Mesodermal cell (in vitro differentiated cells): ENCODE measurements at regions not wholly inside any gene's neighbourhood (a gene's known extent, or its start where the extent isn't known, plus 50 kb on each side); places are given as distances from the start of the nearest gene placed in this dataset.

Experiments
- H3K27ac ChIP-seq: 2 replicates; pipeline ENCODE4 v1.7.0; 2013; ENCODE audit warnings: mild to moderate bottlenecking, low read depth, low read length, moderate library complexity; ENCODE audit not compliant: severe bottlenecking
- H3K36me3 ChIP-seq: 2 replicates; pipeline ENCODE4 v1.7.1; 2013; ENCODE audit warnings: mild to moderate bottlenecking, low read length, moderate library complexity; ENCODE audit not compliant: control insufficient read depth, insufficient read depth
- H3K4me1 ChIP-seq: one replicate; pipeline ENCODE4 v1.7.1; 2013; ENCODE audit warnings: mild to moderate bottlenecking, low read length; ENCODE audit not compliant: insufficient read depth, control insufficient read depth, poor library complexity, severe bottlenecking
- H3K4me3 ChIP-seq: 2 replicates; pipeline ENCODE4 v1.7.0; 2013; ENCODE audit warnings: low read length, control low read depth, mild to moderate bottlenecking; ENCODE audit not compliant: insufficient read depth, poor library complexity, severe bottlenecking; ENCODE audit errors: extremely low read depth
- H3K9me3 ChIP-seq: 2 replicates; pipeline ENCODE4 v1.7.1; 2013; ENCODE audit warnings: mild to moderate bottlenecking, low read length, moderate library complexity; ENCODE audit not compliant: control insufficient read depth
- WGBS, 2 experiments: methylation state at CpG; one replicate each; pipeline ENCODE4 v1.1.5; 2013; ENCODE audit warnings: missing lambda C conversion rate in 2 of 2; ENCODE audit not compliant: insufficient coverage in 2 of 2; 5-methylcytosine and 5-hydroxymethylcytosine counted together

DNA sequence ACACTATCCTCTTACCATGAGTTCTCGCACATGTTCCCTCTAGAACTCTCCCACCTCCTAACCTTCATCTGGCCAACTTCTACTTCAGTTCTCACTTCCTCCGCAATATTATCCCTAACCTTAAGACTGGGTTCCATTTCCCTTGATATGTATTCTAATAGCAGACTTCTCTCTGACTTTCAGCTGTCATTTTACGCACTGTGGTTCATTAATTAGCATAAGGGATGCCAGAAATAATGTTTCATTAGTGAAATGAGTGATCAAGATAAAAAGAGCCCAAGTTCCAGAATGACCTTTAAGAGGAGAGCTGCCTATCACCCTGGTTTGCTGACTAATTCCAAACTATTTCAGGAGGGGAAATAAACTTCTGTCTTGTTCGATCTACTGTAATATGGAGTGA, 108.6 kb upstream of the CCDC150 start:
- H3K27ac ChIP-seq: no peak overlapping the region
- H3K9me3 ChIP-seq: no peaks in the 10 kb centered on the region
- no peak overlapping the region for H3K4me3 ChIP-seq
- no peaks in the 10 kb centered on the region for H3K36me3 ChIP-seq
- no peaks in the 10 kb centered on the region for H3K4me1 ChIP-seq
- WGBS, 2 experiments: 95 to 96% methylated on average over 2 to 3 of the region's 4 CpGs

DNA sequence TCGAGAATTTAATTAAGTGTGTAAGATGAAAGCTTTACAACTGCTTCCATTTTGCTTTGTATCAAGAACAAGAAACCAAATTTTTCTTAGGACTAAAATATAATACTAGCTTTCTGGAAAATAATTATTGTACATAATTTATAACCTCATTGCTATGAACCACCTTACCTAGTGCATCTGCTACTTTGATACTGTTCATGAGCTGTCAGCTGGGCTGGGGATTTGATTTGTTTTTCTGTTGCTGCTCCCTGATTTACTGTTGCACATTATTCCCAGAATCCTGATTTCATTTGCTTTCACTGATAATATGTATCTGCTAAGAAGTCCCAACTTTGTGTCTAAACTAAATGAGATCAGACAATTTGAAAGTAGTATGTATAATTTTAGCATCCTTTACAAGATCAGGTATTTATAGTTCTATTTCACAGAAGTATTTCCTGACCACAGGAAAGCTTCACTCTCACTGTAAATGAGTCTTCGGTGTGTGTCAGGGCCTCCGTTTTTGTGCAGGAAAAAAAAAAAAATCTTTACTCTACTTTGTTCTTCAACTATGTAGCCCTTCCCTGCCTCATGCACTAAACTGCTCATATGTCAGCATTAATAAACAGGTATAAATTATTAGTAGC, 105.6 kb upstream of the CCDC150 start:
- Histone ChIP-seq H3K4me3 (no peak overlapping the region), H3K4me1 (no peaks in the 10 kb centered on the region), H3K9me3 (no peaks in the 10 kb centered on the region), H3K27ac (no peak overlapping the region), H3K36me3 (no peaks in the 10 kb centered on the region)
- 100% methylated on average over 1 of the region's 3 CpGs; no CpG with 5 or more reads in 1 of the 2 experiments for WGBS, 2 experiments

DNA sequence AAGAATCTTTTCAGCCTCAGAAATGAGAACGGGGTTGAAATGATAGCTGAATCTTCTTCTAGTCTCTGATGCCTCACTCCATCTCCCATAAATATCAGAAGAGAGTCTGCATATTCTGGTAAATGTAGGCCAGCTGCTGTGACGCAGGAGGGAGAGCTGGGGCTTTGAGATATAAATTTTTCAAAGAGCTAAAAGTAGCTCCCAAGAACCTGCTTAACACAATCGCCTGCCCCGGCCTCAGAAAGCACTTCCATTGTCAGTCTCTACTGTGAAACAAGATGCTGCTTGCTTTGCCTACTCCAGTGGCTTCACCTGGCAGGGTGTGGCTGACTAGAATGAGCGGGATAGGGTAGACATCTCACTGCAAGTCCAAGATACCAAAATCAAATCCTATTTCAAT, 105.0 kb upstream of the CCDC150 start:
- no peak overlapping the region for H3K27ac ChIP-seq
- 93 to 100% methylated on average over 2 to 4 of the region's 5 CpGs for WGBS, 2 experiments
- no peaks in the 10 kb centered on the region for H3K36me3 ChIP-seq
- no peak overlapping the region for H3K4me3 ChIP-seq
- no peaks in the 10 kb centered on the region for H3K4me1 ChIP-seq
- H3K9me3 ChIP-seq: no peaks in the 10 kb centered on the region

DNA sequence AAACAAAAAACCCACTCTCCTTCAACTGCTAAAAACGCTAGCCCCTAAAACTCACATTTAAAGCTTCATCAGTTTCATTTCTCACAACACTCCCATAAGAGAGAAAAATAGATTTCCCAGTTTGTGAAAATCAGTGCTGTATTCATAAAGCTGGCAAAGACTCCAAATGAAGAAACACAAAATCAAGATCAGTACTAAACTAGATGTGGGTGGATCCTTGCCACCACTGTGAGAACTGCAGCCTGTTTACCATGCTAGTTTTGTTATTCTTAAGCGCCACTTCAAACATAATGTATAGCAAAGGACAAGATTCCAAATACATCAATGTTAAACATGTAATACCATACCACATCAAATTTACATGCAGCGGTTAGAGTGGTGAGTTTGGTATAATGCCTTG, 104.5 kb upstream of the CCDC150 start:
- Histone ChIP-seq H3K9me3 (no peaks in the 10 kb centered on the region), H3K27ac (no peak overlapping the region), H3K4me3 (no peak overlapping the region), H3K36me3 (no peaks in the 10 kb centered on the region), H3K4me1 (no peaks in the 10 kb centered on the region)
- 100% methylated on average over 1 of the region's 3 CpGs; no CpG with 5 or more reads in 1 of the 2 experiments for WGBS, 2 experiments

DNA sequence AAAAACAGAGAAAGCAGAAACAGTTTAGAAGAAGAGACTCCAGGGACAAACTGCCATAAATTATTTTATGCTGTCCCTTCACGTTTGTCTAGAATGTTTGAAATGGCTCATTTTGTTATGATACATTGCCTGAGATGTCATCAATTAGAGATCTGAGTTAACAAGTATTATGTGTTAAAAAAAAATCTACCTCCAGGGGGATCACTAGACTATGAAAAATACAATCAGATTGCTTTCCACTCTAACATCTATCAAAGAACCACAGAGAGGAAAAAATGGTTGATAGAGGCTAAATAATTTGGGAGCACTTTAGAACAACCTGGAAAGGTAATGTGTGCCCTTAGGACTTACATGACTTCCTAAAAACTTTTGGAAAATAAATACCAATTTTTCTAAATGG, 103.8 kb upstream of the CCDC150 start:
- Histone ChIP-seq H3K4me3 (no peak overlapping the region), H3K4me1 (no peaks in the 10 kb centered on the region), H3K9me3 (no peaks in the 10 kb centered on the region), H3K27ac (no peak overlapping the region), H3K36me3 (no peaks in the 10 kb centered on the region)
- no CpG with 5 or more reads among the region's 1 CpG for WGBS, 2 experiments

DNA sequence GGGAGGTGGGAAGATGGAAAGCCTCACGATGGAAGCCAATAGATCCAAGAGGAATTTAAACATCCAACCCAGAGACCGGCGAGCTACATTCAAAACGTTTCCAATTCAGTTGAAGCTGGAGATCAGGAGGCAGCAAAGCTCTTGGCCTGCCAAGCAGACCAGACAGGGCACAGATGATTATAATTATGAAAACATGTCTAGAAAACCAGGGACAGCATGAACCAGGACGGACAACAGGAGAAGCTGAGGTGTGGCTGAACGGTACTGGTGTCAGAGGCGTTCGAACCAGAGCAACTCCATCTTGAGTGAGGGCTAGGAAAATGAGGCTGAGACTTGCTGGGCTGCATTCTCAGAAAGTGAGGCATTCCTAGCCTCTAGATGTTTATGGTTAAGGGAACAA, 102.2 kb upstream of the CCDC150 start:
- Histone ChIP-seq H3K36me3 (no peaks in the 10 kb centered on the region), H3K4me1 (no peaks in the 10 kb centered on the region), H3K9me3 (no peaks in the 10 kb centered on the region), H3K4me3 (no peak overlapping the region), H3K27ac (no peak overlapping the region)
- WGBS, 2 experiments: 93 to 98% methylated on average over 5 to 8 of the region's 8 CpGs

DNA sequence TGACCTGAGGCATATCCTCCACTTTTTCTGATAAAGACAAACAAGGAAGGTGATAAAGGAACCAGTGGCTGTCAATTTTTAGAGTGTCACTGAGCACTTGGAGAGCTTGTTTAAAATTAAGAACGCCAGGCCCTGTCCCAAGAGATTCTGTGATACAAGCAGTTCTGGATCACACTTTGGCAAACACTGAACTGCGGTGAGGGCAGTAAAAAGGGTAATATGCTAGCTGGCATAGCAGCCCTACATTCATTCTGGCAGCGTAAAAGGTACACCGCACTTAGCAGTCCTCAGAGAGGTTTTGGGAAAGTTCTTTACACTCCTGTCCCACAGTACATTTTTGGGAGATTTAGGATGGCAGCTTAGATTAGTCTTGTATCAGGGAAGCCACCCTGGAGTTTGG, 101.3 kb upstream of the CCDC150 start:
- no peak overlapping the region for H3K4me3 ChIP-seq
- WGBS, 2 experiments: 94 to 100% methylated on average over 3 to 4 of the region's 4 CpGs
- no peaks in the 10 kb centered on the region for H3K4me1 ChIP-seq
- no peaks in the 10 kb centered on the region for H3K36me3 ChIP-seq
- no peak overlapping the region for H3K27ac ChIP-seq
- H3K9me3 ChIP-seq: no peaks in the 10 kb centered on the region

DNA sequence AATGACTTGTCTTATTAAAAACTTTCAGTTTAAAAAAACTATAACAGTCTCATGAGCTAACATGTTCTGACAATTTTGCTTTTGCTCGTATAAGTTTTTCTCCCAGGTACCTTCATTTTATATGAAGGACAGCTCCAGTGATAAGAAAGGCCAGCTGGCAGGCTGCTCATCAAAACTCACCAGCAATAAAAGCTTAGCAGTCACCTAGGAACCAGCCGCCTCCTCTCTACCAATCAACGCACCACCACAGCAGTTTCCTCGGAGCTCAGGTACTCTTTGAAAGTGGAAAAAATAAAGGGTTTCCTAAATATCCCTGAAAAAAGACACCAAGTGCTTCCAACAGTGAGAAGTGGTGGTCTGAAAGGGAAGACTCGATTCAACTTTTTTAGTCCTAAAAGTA, 100.9 kb upstream of the CCDC150 start:
- no peaks in the 10 kb centered on the region for H3K36me3 ChIP-seq
- H3K9me3 ChIP-seq: no peaks in the 10 kb centered on the region
- H3K27ac ChIP-seq: no peak overlapping the region
- WGBS, 2 experiments: 93 to 100% methylated on average over 1 to 2 of the region's 5 CpGs
- H3K4me1 ChIP-seq: no peaks in the 10 kb centered on the region
- no peak overlapping the region for H3K4me3 ChIP-seq

DNA sequence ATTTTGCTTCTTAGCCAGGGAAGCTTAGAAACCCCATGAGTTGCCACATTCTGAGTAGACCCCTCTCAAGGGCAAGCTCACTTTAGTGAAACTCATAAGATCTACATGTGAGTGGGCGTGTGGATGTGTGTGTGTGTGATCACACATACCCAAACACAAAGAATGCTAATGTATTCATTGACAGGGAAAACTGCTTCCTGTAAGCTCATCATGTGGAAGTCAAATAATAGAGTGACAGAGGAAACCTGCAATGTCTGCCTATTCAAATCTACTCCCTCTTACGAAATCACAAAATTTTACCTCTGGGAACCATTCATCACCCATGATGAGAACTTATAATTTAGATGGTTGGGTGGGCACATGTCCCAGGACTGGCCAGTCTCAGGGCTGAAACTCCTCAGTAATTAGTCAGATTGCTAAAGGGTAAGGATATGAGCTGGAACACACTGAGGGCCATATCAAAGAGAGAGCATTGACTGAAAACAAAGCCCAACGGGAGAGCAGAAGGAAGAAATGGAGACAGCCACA, 94.5 kb upstream of the CCDC150 start:
- WGBS, 2 experiments: no CpG with 5 or more reads among the region's 3 CpGs
- no peak overlapping the region for H3K27ac ChIP-seq

DNA sequence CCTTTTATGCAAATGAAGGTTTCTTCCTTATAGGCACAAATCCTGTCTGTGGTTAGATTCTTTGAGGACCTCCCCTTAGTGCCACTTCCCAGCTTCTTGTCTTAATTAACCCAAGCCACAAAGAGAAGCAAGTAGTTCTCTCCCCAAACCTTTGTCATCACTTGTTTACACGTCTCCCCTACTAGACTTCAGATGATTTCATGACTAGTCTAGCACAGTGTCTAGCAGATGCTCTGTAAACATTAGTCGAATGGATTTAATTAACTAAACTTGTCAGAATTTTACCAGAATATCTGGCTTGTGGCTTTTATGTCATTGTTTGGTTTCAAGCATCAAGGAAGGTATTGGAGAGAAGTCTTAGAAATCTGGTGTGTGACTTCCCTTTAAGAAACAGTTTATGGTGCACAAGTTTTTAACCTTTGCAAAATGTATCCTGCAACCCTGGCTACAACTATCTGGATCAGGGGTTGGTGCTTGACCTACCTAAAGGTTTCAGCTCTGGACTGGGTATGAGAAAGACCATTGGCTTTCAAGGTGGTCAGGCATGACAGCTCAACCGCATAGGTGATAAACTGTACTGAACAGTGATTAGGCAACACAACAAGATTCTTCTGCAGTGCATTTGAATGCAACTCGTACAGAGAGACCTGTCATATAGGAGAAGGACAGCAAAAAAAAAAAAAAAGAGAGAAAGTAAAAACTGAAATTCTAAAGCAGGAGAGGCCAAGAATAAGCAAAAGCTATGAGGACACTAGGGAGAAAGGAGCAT, 93.2 kb upstream of the CCDC150 start:
- Histone ChIP-seq H3K27ac (no peak overlapping the region), H3K9me3 (no peaks in the 10 kb centered on the region), H3K4me3 (no peak overlapping the region), H3K4me1 (no peaks in the 10 kb centered on the region), H3K36me3 (no peaks in the 10 kb centered on the region)
- WGBS, 2 experiments: 98 to 100% methylated on average over 3 to 4 of the region's 4 CpGs

More for the DNA sequence above, 94.5 kb upstream of the CCDC150 start:
- Histone ChIP-seq H3K9me3 (no peaks in the 10 kb centered on the region), H3K4me1 (no peaks in the 10 kb centered on the region), H3K36me3 (no peaks in the 10 kb centered on the region), H3K4me3 (no peak overlapping the region)

DNA sequence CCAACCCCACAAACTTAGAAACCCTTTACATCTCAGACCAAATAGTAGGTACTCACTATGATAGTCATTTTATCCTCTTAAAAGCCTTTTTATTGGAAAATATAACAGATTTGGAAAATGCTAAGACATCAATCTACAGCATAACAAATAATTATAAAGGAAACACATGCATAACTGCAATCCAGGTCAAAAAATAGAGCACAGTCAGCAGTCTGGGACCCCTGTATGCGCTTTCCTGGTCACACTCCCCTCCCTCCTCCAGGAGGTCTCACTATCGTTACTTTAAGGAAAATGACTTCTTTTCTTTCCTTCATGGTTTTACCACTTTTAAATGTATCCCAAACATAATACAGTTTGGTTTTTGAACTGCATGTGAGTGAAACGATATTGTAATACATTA, 90.5 kb upstream of the CCDC150 start:
- no peak overlapping the region for H3K27ac ChIP-seq
- H3K4me1 ChIP-seq: no peaks in the 10 kb centered on the region
- no peaks in the 10 kb centered on the region for H3K36me3 ChIP-seq
- no peak overlapping the region for H3K4me3 ChIP-seq
- no peaks in the 10 kb centered on the region for H3K9me3 ChIP-seq
- WGBS, 2 experiments: 100% methylated on average over 1 of the region's 3 CpGs
